NT2/D1 (cell line): ENCODE measurements at regions not wholly inside any gene's neighbourhood (a gene's known extent, or its start where the extent isn't known, plus 50 kb on each side); places are given as distances from the start of the nearest gene placed in this dataset.

Source experiments
- SUZ12 ChIP-seq: IDR thresholded peaks from 2 replicates; pipeline ENCODE4 v1.6.1; 2011; ENCODE audit not compliant: insufficient read length, insufficient read depth; ENCODE audit errors: extremely low read depth
- YY1 ChIP-seq: IDR thresholded peaks from 2 replicates; pipeline ENCODE4 v1.6.1; 2011; ENCODE audit not compliant: insufficient read length, insufficient read depth
- ZNF274 ChIP-seq: IDR thresholded peaks from 2 replicates; pipeline ENCODE4 v1.6.1; 2011; ENCODE audit warnings: mild to moderate bottlenecking, low read depth, low read length

- TF ChIP-seq SUZ12 (no peak), YY1 (no peak), ZNF274 (no peak)
Observed at GRCh38 chr5:115348175-115348574, 51.7 kb upstream of the CCDC112 start.
